ENCODE measurements at regions not wholly inside any gene's neighbourhood (a gene's known extent, or its start where the extent isn't known, plus 50 kb on each side); places are given as distances from the start of the nearest gene placed in this dataset.

GRCh38 chr4:81903212-81903611, 431.5 kb upstream of the RASGEF1B start:
- Mint-ChIP-seq H3K9me3 (no peaks in the 10 kb centered on the region), H3K4me3 (no peak overlapping the region), H3K36me3 (ENCODE audit: low read depth) (no peaks in the 10 kb centered on the region), H3K27me3 (peaks cover 2% of the 10 kb centered on the region), H3K27ac (no peak overlapping the region), H3K4me1 (no peaks in the 10 kb centered on the region)
- intact Hi-C loops (cut with micrococcal nuclease): no loop called here
- ATAC-seq (ENCODE audit: low read depth): no peak
- TF ChIP-seq, protein P1, sequence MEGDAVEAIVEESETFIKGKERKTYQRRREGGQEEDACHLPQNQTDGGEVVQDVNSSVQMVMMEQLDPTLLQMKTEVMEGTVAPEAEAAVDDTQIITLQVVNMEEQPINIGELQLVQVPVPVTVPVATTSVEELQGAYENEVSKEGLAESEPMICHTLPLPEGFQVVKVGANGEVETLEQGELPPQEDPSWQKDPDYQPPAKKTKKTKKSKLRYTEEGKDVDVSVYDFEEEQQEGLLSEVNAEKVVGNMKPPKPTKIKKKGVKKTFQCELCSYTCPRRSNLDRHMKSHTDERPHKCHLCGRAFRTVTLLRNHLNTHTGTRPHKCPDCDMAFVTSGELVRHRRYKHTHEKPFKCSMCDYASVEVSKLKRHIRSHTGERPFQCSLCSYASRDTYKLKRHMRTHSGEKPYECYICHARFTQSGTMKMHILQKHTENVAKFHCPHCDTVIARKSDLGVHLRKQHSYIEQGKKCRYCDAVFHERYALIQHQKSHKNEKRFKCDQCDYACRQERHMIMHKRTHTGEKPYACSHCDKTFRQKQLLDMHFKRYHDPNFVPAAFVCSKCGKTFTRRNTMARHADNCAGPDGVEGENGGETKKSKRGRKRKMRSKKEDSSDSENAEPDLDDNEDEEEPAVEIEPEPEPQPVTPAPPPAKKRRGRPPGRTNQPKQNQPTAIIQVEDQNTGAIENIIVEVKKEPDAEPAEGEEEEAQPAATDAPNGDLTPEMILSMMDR (IDR thresholded peaks at IDR 0.05): no peak
- CTCF ChIA-PET: no interaction called here
- no peak for DNase-seq
- POLR2A ChIA-PET: no interaction called here

DNA sequence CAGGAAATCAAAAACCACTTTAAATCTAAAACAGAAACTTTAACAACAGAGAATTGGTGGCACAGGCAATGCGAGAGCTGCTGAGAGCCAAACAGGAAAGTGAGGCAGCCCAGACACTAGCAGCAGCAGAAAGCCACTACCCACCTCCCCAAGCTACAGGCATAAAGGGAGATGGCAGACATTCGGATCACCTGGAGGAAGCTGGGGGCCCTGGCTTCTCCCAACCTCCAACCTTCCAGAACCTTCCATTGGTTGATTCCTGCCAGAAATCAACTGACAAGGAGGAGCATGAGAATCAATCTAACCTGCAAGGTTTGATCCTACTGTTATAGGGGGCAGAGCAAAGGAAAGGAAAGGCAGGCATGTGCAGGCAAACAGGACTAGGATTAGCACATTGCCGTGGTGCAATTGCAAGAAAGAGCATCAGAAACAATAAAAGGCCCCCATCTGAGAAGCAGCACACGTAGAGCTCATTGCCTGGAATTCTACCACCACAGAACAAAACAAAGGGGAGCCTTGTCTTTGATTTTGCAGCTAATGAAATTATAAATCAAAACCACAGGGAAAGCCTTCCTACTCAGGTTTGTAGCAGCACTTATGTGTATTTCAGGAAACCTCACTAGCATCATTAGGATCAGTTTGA, 427.3 kb upstream of the RASGEF1B start:
- Mint-ChIP-seq H3K36me3 (ENCODE audit: low read depth) (no peaks in the 10 kb centered on the region), H3K4me3 (no peak overlapping the region), H3K27ac (no peak overlapping the region), H3K4me1 (no peaks in the 10 kb centered on the region), H3K9me3 (no peaks in the 10 kb centered on the region), H3K27me3 (peaks cover 2% of the 10 kb centered on the region)
- DNase-seq: no peak
- ChIA-PET POLR2A (no interaction called here), CTCF (no interaction called here)
- TF ChIP-seq, protein P1 (IDR thresholded peaks at IDR 0.05): no peak
- ATAC-seq (ENCODE audit: low read depth): no peak
- intact Hi-C loops (cut with micrococcal nuclease): no loop called here

GRCh38 chr4:81896936-81897335, 425.2 kb upstream of the RASGEF1B start:
- ChIA-PET CTCF (no interaction called here), POLR2A (no interaction called here)
- no peaks in the 10 kb centered on the region for H3K36me3 Mint-ChIP-seq (ENCODE audit: low read depth)
- TF ChIP-seq, protein P1 (IDR thresholded peaks at IDR 0.05): no peak
- no peaks in the 10 kb centered on the region for H3K9me3 Mint-ChIP-seq
- intact Hi-C loops (cut with micrococcal nuclease): no loop called here
- no peaks in the 10 kb centered on the region for H3K4me1 Mint-ChIP-seq
- H3K27ac Mint-ChIP-seq: no peak overlapping the region
- ATAC-seq (ENCODE audit: low read depth) (no peak), DNase-seq (no peak)
- peaks cover 4% of the 10 kb centered on the region for H3K27me3 Mint-ChIP-seq
- no peak overlapping the region for H3K4me3 Mint-ChIP-seq

DNA sequence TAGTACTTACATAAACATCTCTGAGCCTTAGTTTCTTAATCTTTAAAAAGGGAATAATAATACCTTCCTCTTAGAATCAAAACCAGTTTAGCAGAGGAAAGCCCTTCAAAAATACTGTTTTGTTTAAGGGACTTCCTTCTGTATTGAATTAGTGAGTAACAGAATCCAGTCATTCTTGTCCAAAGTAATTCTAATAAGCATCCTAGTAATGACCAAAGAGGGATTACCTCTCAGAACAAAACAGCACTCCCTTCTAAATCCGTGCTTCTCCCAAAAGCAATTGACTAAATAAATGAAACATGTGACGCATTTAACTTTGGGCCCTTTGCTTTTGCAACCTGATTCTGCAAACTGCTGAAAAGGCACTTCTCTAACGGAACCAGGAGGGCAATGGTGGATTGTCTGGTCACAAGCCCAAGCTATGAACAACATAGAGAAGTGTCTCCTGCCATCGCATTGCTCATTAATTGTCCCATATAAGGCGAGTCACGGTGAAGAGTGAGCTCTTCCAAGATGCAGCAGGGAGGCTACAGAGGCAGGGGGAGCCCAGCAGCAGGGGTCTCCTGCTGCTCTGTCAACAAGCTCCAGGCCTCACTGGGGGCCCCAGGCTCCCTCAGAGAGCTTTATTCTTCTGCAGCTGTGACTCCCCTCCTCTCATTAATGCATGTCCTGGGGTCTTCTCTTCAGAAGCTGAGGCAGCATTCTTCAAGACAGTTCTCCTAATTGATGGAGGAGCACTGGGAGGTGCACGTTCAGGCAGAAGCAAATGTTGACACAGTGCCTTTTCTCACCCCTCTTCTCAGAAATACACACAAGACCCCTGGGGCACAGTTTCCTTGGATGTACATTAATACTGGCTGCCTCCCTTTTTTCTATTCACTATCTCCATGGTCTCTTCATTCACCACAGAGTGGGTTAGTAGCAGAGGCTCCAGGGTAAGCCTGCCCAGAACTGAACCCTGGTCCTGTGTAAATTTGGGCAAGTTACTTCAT, 419.6 kb upstream of the RASGEF1B start:
- Mint-ChIP-seq H3K4me1 (no peaks in the 10 kb centered on the region), H3K36me3 (ENCODE audit: low read depth) (no peaks in the 10 kb centered on the region), H3K4me3 (no peak overlapping the region), H3K9me3 (no peaks in the 10 kb centered on the region), H3K27me3 (peaks cover 21% of the 10 kb centered on the region), H3K27ac (no peak overlapping the region)
- ChIA-PET CTCF (no interaction called here), POLR2A (no interaction called here)
- DNase-seq: no peak
- intact Hi-C loops (cut with micrococcal nuclease): no loop called here
- TF ChIP-seq, protein P1 (IDR thresholded peaks at IDR 0.05): no peak
- no peak for ATAC-seq (ENCODE audit: low read depth)

DNA sequence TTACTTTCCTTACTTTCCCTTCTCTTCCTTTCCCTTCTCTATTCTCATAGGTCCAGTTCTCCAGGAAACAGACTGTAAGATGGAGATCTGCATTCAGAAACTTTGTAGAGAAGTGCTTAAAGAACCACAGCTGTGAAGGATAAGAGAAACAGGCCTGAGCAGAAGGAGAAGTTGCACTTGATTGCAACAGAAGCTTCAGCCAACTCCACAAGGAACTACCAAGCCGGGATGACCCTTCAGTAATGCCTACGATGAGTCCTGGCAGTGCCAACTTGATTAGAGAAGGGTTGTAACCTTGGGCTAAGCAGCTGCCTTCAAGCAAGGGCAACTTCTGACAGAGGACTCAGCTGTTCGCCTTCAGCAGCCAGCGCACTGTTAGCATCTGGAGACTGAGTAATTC, 413.3 kb upstream of the RASGEF1B start:
- ChIA-PET POLR2A (no interaction called here), CTCF (no interaction called here)
- Mint-ChIP-seq H3K27ac (no peak overlapping the region), H3K9me3 (no peaks in the 10 kb centered on the region), H3K4me1 (no peaks in the 10 kb centered on the region), H3K27me3 (peaks cover 26% of the 10 kb centered on the region), H3K36me3 (ENCODE audit: low read depth) (no peaks in the 10 kb centered on the region), H3K4me3 (no peak overlapping the region)
- DNase-seq (no peak), ATAC-seq (ENCODE audit: low read depth) (no peak)
- TF ChIP-seq, protein P1 (IDR thresholded peaks at IDR 0.05): no peak
- intact Hi-C loops (cut with micrococcal nuclease): no loop called here
